NCI-H526 (cell line): ENCODE measurements at regions not wholly inside any gene's neighbourhood (a gene's known extent, or its start where the extent isn't known, plus 50 kb on each side); places are given as distances from the start of the nearest gene placed in this dataset.
"Not testable (repeated sequence)": the region's sequence is repeated elsewhere in the genome, so short reads cannot be mapped to it uniquely, and the experiment has no call there.

Experiments
- DNase-seq, 2 experiments: peaks; one replicate each; lab custom pipeline; 2025; lab: John Stamatoyannopoulos, UW

DNA sequence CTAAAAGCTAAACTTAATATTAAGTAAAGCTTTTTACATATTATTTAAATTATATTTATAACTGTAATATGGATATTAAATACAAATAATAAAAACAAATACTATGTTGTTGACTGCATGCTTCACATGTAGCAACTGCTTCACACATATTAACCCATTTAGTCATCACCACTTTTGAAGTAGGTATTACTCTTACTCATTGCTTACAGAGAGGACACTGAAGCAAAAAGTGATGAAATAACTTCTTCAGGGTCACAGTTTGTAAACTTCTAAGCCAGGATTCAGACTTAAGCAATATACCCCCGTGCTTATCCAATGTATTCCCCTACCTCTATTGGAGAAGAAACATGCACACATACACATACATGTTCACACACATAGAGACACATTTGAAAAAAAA, 166.6 kb downstream of the DKK2 start:
- no peak for DNase-seq

DNA sequence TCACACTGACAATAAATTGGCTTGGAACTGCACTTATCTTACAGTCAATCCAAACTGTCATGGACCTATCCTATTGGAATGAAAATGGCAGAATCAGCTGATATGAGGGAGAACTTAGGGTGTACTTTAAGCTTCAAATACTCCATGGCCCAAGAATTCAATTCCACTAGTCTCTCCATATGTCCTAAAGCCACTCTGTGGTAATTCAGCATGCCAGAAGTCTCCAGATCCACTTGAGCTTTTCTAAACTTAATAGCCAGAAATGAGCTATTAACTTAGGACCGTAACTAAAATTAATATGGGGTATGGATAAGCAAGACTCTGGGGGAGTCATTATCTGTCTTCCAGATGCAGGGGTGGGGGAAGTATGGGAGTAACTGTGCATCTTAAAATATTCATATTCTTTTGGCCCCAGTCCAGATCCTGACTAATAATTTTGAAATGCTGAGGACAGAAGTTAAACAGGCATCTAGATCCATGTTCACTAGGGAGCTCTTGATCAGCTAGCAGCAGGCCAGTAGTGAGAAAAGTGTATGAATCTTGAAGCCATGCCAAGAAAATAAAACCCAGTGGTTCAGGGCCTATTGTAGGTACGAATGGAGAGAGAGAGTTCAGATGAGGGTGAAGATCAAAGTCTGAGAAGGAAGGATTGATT, 167.6 kb downstream of the DKK2 start:
- no peak for DNase-seq

- no peak for DNase-seq
Observed at GRCh38 chr4:106864231-106864630, 171.9 kb downstream of the DKK2 start.

GRCh38 chr4:106854569-106855351, 181.4 kb downstream of the DKK2 start:
- DNase-seq, result no peak

GRCh38 chr4:106852426-106852825, 183.7 kb downstream of the DKK2 start:
- no peak for DNase-seq

DNA sequence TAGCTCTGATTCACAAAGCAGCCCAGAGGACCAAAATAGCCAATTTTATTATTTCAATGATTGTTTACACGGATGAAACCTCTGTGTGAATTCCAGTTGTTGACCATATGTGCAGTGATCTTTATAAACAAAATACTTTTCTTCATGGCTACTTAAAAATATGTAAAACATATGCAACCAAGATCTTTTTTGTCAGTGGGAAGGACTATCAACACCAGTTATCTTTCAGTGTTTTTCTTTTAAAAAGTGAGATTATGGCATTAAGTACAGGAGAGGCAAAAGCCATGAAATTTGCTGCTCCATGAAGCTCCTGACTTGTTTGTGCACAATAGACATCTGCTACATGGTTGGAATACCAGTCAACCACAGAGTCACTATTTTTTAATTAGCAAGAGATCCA, 184.4 kb downstream of the DKK2 start:
- DNase-seq, result no peak

DNA sequence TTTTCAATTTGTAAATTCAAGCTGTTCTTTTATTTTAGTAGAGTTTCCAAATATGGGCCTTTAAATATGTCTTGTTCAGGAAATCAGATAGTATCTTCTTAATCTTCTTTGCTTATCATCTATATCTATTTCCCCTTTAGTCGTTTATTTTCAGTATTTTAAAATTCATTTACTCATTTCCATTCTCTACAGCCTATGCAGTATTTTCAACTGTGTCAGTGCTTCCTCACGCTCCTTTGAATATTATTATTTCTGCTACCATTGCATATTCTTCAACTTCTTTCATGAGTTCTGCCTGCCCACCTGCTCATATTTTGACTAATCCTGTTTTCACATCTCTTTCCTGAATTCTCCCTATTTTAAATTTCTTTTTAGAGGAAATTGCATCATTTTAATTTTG, 185.4 kb downstream of the DKK2 start:
- no peak for DNase-seq

DNA sequence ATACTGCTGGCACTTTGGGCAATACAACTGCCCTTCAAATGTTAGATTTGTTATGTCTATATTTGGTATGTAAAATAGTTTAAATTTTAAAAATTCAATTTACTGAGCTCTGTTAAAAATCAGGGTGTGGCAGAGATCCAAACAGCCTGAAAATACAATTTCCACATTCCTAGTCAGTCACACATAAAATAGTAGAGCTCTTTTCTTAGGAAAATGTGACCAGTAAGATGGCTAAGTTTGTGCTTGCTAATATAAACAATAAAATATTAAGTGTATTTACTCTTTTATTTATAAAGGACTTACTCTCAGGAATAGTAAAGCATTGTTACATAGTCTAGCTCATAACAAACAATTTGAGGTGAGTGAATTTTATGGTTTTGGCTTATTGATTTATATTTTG, 200.2 kb downstream of the DKK2 start:
- no peak for DNase-seq

DNA sequence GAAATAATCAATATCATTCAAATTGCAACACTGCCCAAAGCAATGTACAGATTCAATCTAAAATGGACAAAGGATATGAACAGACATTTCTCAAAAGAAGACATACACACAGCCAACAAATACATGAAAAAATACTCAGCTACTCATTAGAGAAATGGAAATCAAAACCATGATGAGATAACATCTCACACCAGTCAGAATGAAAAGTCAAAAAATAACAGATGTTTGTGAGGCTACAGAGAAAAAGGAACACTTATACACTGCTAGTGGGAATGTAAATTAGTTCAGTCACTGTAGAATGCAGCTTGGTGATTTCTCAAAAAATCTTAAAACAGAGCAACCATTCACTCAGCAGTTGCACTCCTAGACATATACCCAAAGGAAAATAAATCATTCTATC, 205.2 kb downstream of the DKK2 start:
- DNase-seq, result no peak

- DNase-seq, result no peak
Observed at GRCh38 chr4:106818764-106819163, 217.3 kb downstream of the DKK2 start.

GRCh38 chr4:106816496-106816895, 219.6 kb downstream of the DKK2 start:
- DNase-seq, result no peak

GRCh38 chr4:106810122-106810521, 226.0 kb downstream of the DKK2 start:
- DNase-seq, result no peak

GRCh38 chr4:106809076-106809475, 227.0 kb downstream of the DKK2 start:
- DNase-seq, result peak in 1 of 2 experiments; percentile 34

- DNase-seq, result no peak
Observed at GRCh38 chr4:106806158-106806797, 229.8 kb downstream of the DKK2 start.

GRCh38 chr4:106803083-106803482, 233.0 kb downstream of the DKK2 start:
- DNase-seq, result no peak

DNA sequence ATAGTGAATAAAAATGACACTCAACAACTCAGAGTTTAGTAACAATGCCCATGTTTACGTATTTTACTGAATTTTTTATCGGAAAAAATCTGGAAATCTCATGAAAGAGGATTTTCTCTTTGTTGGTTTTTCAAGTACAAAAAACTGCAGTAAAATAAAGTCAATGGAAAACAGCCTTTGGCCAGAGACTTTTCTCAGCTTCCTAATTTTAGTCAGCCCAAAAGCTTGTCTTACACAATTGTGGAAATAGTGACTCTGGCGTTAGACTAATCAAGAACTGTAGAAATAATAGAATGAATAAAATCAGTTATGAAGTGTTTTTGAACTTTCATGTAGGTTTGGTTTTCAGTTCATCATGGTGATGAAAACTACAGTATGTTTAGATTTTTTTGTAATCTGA, 234.7 kb downstream of the DKK2 start:
- DNase-seq, result no peak

DNA sequence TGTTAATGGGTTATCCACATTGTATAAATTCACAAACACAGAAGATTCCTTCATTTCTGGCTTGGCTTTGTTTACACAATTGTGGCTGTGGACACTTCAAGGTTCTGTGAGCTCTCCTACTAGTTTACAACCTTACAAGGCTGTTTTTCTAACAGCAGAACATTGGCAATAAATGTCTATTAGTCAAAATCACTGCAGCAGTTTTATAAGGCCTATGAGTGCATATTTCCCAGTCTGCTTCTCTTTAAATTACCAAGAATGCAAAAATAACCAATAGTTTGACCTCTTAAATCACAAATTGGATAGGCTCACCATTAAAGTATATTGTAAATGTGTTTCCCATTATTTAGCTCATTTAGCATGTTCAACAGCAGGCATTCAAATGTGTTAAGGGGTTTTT, 239.2 kb downstream of the DKK2 start:
- DNase-seq, result no peak

GRCh38 chr4:106795326-106795725, 240.8 kb downstream of the DKK2 start:
- no peak for DNase-seq

DNA sequence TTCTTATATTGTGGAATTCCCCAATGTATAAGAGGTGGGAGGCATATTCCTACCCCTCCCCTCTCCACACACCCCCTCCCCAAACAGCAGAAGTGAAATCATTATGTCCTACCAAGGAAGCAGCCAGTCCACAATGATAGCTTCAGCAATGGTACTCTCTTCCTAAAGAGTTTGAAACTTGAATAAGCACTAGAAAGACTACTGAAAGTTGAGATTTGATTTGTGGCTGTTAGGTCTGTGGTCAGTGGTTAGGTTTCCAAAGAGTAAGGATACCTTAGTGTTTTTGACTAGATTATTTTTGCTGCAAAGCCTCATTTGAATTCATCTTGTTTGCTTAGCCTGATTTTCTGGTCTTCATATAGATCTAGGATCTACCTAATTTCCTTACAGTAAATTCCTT, 242.2 kb downstream of the DKK2 start:
- DNase-seq, result no peak

DNA sequence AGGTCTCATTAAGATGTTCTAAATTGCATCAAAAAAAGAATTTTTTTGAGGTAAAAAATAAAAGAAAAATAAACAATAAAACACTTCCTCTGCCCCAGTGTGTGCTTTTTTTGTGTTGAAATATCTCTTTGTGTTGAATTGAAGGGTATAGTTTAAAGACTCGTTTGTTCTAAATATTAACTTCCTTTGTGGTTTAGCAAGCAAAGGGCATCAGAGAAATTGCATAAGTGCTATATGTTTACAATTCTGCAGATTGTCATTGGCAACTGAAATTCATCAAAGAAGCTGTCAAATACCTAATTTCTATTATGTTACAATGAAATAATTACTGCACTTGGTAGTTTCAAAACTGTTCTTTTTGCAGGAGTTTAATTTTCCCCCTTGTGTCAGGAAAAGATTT, 260.5 kb downstream of the DKK2 start:
- no peak for DNase-seq

- DNase-seq, result not testable (repeated sequence)
Observed at GRCh38 chr4:106774055-106774454, 262.1 kb downstream of the DKK2 start.

GRCh38 chr4:106773076-106773905, 262.8 kb downstream of the DKK2 start:
- no peak for DNase-seq
